RPMI8226 (cell line): ENCODE measurements at regions not wholly inside any gene's neighbourhood (a gene's known extent, or its start where the extent isn't known, plus 50 kb on each side); places are given as distances from the start of the nearest gene placed in this dataset.

ENCODE experiments used
- DNase-seq: peaks from one replicate; pipeline ENCODE4 v3.0.0-alpha.2; 2015

DNA sequence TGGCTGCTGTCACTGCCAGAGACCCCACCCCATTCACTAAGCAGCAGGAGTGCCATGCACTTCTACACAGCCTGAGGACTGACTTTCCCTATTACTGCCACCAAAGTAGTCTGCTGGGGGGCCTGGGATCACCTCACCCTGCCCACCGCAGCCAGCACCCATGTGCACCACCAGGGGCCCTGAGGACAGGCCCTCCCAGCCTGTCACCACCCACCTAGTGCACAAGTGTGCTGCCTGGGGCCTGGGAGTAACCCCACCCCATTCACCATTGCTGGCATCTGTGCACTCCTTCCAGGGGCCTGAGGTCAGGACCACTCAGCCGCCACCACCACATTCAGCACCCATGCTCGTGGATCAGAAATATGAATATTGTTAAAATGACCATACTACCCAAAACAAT lies 247.8 kb upstream of the NCKAP5 start:
- DNase-seq, result no peak

DNA sequence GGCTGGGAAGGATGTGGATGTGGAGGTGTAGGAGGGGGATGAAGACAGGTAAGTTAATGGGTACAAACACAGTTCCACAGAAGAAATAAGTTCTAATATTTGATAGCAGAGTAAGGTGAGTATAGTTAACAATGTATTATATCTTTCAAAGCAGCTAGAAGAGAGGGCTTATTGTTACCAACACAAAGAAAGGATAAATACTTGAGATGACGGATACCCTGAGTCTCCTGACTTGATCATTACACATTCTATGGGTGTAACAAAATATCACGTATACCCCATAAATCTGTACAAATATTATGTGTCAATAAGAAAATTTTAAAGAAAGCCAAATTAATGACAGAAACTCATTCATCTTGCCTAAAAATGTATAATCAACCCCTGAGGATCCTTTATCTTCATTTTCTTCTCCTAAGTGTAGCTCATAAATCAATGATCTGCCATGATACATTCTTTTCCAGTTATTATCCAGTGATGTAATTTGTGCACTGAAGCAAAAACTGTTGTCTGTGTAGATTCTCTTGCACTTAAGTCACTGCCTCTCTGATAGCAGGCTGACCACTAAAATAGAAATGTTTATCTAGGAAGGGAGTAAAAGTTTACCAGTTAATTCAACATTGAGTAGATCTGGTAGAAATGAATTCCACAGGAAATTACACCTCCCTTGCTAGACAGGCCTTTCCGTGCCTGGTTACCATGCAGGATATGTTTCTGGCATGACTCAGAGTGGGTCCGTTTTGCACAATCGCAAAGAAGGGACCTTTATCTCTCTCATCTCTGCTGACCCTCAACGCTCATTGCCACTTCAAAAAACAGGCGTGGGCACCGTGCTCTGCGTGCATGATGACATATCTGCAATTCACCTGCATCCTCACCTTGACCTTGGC lies 249.7 kb upstream of the NCKAP5 start:
- DNase-seq, result no peak

DNA sequence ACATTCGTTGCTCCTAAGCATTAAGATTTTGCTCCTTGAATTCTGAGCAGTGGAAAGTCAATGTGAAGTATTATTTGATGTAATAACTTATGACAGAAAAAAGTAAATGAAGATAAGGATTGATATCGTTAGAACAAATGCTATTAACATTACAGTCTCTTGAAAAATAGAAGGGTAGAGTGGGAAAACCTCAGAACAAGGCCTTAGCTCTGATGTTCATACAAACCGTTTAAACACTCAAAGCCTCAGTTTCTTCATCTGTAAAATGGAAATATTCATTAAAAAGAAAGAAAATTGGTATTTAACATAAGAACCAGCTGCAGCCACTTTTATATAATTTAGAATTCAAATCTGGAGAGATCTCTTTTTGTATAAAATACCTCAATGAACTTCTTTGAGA lies 250.4 kb upstream of the NCKAP5 start:
- DNase-seq, result no peak

DNA sequence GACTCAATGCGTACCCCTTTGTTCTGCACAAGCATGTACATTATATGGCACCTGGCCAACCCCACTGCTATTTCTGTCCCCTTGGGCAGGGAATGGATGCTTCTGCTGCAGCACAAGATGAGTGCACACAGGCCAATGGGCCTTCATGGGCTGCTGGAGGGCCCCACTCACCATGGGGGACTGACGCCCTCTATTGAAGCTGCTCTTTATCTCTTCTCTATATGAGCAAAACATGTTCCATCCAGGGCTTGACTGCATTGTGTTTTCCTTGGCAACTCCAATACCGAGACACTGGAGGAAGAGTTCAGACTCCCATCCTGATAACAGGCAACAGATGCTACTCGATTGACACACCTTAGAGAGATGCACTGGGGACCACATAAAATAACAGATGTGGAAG lies 251.6 kb upstream of the NCKAP5 start:
- no peak for DNase-seq

DNA sequence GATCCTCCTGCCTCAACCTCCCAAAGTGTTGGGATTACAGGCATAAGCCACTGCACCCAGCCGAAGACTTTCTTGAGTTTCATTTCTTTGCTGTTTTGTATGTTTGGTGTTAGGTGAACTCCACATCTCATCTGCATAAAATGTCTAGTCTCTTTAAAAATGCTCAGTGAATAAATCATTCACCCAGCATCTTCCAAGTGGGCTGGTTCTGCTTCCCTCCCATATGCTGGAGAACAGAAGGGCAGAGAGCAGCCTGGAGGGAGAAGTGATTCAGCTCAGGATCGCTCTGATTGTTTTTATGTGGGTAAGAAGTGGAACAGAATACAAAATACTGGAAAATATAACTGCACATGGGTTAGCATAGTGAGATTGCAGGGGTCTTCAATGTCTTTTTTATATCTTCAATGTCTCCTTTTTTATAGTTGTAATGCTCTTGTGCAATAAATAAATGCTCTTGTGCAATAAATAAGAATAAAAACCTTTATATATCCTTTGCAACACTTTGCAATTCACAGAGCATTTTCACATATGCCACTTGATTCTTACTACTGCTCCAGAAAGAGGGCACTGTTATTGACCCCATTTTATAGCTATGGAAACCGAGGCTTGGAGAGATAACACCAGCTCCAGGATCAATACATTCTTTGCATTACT lies 253.0 kb upstream of the NCKAP5 start:
- no peak for DNase-seq

DNA sequence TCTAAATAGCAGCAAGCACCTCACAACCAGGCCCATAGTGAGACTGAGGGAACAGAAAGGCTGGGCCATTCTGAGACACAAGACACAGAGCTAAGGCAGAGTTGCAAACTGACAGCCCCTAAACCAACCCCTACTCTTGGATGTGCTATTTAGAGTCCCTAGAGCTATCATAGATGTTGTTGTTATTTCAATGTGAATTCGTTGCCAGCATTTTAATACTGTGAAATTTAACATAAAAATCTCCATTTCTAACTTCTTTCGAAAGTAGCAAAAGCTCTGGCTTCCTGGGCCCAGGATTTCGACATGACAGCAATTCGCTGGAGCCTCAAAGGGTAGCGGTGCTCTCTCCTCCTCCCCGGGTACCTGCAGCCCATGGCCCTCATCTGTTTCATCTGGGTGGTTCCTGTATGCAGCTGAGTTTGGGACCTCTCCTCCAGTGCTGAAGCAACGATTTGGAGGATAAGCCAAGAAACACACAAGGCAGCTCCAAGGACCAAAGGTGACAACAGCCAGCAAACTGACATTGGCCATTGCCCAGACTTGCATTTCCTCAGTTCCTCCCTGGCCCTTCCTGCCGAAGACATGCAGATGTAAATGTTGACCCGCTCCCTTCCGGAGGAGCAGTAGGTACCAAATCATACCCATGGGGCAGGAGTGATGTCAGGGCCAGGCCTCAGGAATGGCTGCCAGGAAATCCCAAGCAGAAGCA lies 254.4 kb upstream of the NCKAP5 start:
- DNase-seq, result no peak

DNA sequence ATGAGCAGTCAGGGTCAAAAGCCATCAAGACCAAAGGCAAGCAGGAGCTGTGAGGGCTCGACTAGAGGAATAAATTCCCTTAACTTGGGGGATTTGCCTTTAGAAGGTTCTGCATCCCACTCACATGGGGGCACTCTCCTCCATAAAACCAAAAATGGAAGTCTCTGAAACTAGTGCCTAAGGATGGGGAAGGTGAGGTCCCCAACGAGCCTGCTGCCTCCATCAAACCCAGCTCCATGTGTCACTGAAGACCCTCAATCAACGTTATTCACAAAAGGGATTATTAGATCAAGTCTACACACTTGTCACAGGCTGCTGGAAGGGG lies 254.9 kb upstream of the NCKAP5 start:
- no peak for DNase-seq

DNA sequence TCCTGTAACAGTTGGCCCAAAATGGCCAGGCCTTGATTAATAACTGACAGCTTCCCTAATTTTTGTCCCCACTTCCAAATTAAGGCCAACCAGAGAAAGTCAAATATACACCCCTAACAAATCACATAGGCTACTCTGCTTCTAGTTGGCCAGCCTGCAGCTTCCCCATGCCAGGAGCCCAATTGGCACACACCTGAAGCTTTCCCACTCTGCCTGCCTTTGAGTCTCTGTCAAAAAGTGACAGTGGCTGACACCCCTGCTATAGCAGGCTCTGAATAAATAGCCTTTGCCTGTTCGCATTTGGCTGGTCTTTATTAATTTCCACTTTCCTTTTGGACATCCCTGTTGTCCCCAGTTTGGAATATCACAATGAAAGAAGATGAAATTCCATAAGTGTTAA lies 256.6 kb upstream of the NCKAP5 start:
- no peak for DNase-seq

DNA sequence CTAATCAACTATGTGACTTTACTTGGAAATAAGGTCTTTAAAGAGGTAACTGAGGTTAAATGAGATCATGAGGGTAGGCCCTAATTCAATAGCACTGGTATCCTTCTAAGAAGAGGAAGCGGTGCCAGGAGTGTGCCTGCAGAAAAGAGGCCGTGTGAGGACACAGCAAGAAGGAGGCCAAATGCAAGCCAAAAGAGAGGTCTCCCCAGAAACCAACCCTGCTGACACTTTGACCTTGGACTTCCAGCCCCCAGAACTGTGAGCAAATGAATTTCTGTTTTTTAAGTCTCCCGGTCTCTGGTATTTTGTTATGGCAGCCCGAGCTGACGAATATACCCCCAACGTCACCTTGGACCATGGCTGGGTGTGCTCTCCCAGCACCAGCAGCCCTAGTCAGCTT lies 257.5 kb upstream of the NCKAP5 start:
- DNase-seq, result no peak

DNA sequence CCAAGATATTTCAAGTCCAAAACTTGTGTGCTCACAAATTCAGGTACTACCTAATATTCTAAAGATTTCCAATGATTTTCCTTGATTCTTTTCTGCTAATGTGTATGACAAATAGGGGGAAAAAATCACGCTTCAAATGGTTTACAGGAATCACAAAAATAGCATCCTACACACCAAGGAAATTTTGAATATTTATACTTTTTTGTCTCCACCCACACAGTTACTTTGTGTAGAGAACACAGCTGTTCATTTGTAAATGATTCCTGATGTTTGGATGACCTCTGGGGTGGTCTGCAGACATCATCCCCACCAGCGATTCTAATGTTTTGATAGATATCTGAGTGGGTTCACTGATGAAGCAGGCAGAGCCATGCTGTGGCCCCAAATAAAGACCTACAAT lies 260.6 kb upstream of the NCKAP5 start:
- no peak for DNase-seq

DNA sequence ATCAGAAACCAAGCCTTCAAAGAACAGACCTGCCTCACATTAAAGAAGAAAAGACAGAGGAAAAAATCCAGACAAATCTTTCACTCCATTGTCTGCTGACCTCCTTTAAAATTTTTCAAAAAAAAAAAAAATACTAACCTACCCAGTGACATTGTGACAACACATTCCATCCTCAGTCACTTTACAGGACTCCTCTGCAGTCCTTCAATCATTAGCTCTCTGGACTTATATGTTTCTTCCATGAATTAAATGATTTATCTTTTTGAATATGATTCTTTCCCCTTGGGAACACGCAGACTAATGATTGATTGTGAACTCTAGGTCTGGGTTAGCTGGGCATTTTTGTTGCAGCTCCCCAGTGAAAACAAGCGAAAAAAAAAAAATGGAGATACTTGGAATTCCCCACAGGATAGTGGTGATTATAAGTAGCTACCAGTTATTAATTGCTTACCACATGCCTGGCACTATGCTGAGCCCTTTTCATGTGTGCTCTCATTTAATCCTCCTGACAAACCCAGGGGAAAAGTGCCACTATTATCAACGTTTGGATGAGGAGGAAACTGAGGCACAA lies 261.3 kb upstream of the NCKAP5 start:
- DNase-seq, result no peak

DNA sequence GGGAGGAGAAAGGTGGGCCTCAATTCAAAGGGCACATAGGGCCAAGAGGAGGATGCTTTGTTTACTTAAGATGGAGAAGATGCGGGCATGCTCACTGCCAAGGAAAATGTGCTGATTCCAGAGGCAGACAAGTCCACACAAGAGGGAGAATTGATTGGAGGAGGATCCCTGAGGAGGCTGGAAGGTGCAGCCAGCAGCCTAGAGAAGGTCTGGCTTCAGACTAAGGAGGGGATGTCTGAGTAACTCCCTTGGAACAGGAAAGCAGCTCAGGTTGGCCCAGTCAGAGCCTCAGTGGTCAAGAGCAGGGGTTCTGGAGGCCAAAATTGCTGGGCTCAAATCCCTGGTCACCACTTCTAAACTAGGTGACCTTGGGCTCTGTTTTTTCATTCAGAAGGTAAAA lies 265.5 kb upstream of the NCKAP5 start:
- DNase-seq, result no peak

DNA sequence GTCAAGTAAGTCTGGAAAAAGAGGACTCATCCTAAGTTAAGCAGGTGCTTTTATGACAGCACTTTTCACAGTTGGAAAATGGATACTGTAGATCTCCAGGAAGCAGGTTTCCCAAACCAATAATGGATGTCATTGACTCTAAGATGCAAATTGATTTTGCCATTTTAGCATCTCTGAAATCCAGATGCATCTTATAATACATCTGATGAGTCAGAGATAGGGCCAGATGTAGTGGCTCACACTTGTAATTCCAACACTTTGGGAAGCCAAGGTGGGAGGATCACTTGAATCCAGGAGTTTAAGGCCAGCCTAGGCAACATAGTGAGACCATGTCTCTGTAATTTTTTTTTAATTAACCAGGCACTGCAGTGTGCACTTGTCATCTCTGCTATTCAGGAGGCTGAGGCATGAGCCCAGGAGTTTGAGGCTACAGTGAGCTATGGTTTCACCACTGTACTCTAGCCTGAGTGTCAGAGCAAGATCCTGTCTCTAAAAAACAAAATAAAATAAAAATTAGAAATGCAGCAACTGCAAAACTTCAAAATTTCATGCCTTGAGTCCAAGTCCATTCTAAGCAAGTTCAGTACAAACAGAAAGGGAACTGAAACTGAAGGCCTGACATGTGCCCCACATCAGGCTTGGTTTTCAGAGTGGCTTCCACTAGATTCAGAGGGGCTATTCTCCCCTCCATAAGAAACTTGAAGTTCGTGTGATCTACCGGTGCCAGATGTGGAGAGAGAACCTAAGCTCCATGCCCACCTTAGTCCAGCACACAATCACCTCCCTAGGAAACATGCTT lies 267.8 kb upstream of the NCKAP5 start:
- DNase-seq, result peak; percentile 53

DNA sequence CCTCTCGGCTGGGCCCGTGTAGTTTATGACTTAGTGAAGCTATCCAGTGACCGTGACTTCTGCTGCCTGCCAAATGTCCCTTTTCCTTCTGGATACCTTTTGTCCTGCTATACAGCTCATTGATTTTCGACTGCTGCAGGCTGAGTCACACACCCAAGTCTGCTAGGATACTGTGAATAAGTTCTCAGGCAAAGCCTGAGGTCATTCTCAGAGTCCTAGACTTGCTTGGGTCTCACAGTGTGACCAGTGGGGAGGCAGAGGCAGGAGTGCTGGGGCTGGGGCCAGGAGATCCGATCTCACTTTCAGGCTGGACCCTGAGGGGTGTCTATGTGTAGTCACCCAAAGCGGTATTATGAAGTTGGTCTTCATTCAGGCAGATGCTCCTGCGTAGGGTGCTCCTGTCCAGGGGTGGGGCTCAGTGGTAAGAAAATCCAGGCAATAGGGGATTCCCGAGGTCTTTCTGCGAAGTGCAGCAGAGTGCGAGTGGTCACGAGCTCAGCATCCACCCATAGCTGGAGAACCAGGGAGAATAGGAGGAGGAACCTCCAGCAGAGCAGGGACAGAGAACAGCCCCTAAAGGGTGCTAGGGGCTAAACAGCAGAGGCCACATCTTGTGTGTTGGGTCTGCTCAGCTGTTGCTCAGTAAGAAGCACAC lies 268.6 kb upstream of the NCKAP5 start:
- DNase-seq, result peak; percentile 6

DNA sequence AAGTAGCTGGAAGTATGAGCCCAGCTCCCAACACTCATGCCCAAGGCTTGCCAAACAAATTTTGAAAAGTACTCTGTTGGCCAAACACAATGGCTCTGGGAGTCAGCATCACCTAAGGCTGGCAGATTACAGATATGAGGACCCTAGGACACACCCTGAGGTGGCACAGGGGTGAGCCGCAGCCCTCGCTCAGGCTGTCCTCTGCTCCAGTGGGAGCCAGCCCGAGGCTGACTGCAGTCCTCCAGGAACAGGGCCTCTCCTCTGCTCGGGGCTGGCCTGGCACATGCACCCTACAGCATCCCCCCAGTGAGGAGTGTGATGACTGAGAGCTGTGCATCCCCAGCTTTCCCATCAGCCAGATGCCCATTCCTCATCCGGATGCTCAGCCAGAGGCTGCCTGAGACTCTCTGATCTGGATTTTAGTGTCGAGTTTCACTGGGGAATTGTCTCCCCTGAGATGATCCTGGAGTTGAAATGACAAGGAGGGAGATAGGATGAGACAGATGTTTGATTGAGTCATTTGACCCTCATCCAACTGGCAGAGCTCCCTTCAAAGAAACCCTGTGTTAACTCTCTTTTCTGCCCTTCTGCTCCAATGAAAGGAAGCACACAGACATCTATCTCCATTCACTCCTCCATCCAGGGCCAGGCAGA lies 269.3 kb upstream of the NCKAP5 start:
- no peak for DNase-seq

DNA sequence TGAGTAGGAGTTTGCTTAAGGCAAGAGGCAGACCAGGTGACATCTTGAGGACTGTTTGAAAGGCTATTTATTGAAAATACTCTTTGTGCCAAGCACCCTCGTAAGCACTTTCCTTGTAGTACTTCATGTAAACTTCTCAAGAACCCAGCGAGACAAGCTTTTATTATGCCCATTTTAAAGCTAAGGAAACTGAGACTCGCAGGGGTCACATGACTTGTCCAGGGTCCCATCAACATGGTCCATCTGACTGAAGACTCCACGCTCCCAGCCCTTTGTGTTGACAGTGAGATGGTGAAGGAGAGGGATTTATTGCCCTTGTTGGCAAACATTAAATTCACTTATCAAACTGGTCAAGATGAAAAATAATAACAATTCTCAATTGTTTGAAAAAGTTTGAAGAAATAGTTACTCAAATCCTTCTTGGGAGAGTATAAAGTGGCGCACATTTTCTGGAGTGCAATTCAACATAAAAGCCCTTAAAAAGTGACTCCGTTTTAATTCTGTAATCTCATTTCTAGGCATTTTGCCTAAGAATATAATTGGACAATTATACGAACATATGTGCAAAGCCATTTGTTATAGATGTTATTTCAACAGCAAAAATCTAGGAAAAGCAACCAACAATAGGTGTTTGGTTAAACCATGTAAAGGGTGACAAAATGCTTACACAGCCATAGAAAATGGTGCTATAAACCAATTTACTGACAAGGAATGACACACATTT lies 270.5 kb upstream of the NCKAP5 start:
- DNase-seq, result no peak

DNA sequence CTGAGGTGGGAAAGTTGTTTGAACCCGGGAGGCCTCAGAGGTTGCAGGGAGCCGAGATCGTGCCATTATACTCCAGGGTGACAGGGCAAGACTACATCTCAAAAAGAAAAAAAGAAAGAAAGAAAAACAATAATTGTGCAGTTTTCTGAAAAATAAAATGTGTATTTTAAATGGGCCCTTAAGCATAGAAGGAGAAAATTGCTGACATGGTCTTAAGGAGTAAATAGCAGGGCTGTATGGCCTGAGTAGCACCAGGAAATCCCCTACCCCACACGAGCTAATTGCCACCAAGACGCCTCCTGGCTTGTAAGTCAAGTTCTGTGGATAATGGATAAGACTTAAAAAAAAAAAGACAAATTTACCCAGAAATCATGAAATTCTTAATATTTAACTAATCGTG lies 271.4 kb upstream of the NCKAP5 start:
- no peak for DNase-seq

DNA sequence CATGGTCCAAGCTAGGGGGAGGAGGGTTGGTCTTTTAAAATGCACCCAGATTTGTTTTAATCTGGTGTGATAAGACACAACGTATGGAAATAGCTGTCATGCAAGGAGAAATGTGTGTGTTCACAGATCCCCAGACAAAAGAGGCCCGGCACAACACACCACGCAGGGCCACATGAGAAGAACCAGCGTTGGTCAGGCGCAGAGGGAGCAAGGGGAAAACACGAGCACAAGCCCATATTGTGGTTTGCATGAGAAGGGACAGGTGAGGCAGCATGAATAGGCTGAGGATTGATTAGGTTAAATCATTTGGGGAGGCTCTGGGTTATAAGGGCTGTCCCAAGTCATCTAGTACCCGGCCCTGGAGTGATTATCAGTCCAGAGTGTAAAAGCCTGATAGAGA lies 272.5 kb upstream of the NCKAP5 start:
- no peak for DNase-seq

DNA sequence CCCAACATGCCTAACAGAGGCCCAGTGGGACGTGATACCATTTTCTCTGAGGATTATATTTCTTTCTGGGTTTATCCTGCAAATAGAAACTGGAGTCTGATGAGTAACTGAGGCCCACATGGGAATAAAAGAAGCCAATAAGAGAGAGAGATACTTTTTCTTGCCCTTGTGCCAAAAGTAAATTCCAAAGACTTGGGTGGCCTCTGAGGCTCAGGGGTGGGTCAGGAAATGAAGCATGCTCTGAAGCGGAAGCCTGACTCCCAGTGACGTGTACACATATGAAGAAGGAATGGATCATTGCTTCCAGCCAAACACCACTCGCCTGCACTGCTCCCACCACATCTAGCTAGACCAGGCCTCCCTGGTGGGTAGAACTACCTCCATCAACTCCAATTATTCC lies 273.6 kb upstream of the NCKAP5 start:
- no peak for DNase-seq

DNA sequence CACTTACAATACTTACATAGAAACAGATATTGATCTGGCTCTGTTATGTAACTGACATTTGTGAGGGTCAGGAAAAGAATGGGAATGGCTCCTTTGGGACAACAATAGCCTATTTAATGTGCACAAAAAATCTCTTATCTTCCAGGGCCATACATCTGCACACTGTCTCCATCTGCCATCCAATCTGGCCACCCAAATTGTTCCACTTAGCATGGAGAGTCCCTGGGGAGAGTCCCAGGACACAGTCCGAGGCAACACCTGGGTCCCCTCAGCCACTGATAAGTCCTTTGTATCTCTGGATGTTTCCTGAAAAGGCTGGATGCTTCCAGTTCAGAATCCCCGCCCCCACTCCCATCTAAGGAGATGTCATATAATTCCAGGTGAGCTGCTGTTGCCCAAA lies 274.2 kb upstream of the NCKAP5 start:
- no peak for DNase-seq

DNA sequence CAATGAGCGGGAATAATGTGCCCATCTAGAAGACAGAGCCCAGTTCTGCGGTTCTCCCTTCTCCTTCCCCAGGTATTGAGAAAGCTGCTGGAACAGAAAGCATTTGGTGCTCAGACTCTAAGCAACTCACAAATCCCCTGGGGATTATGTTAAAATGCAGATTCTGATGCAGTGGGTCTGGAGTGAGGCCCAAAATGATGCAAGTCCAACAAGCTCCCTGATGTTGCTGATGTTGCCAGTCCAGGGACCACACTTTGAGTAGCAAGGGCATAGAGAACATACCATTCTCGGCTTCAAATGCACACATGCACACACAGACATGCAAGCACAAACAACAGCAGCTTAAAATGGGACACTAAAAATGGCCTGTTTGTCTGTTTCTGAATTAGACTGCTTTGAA lies 274.8 kb upstream of the NCKAP5 start:
- DNase-seq, result no peak
